NCI-H82 treated with DMSO at 0.1 percent for 48 hours (cell line): ENCODE measurements at regions not wholly inside any gene's neighbourhood (a gene's known extent, or its start where the extent isn't known, plus 50 kb on each side); places are given as distances from the start of the nearest gene placed in this dataset.
"Not testable (repeated sequence)": the region's sequence is repeated elsewhere in the genome, so short reads cannot be mapped to it uniquely, and the experiment has no call there.

Source experiments
- DNase-seq: peaks from one replicate; lab custom pipeline; 2025; ENCODE audit not compliant: unreplicated experiment; lab: John Stamatoyannopoulos, UW

GRCh38 chr6:142633317-142633716 is 311.7 kb downstream of the HIVEP2 start:
- no peak for DNase-seq

- DNase-seq: no peak
Observed at GRCh38 chr6:142635130-142635529, 309.8 kb downstream of the HIVEP2 start.

- no peak for DNase-seq
Observed at GRCh38 chr6:142637624-142638351, 307.2 kb downstream of the HIVEP2 start.

- DNase-seq: no peak
Observed at GRCh38 chr6:142642651-142643050, 302.3 kb downstream of the HIVEP2 start.

GRCh38 chr6:142644866-142645265 is 300.1 kb downstream of the HIVEP2 start:
- no peak for DNase-seq

GRCh38 chr6:142645663-142646062 is 299.3 kb downstream of the HIVEP2 start:
- no peak for DNase-seq

GRCh38 chr6:142647449-142648035 is 297.4 kb downstream of the HIVEP2 start:
- no peak for DNase-seq

GRCh38 chr6:142648036-142648451 is 296.9 kb downstream of the HIVEP2 start:
- no peak for DNase-seq

- DNase-seq: no peak
Observed at GRCh38 chr6:142648526-142648925, 296.4 kb downstream of the HIVEP2 start.

GRCh38 chr6:142649438-142650234 is 295.3 kb downstream of the HIVEP2 start:
- not testable (repeated sequence) for DNase-seq

- no peak for DNase-seq
Observed at GRCh38 chr6:142651384-142651783, 293.6 kb downstream of the HIVEP2 start.

GRCh38 chr6:142653710-142654420 is 291.1 kb downstream of the HIVEP2 start:
- DNase-seq: no peak

- no peak for DNase-seq
Observed at GRCh38 chr6:142659661-142660060, 285.3 kb downstream of the HIVEP2 start.

GRCh38 chr6:142665393-142665792 is 279.6 kb downstream of the HIVEP2 start:
- no peak for DNase-seq

GRCh38 chr6:142666599-142667185 is 278.3 kb downstream of the HIVEP2 start:
- DNase-seq: no peak

GRCh38 chr6:142669471-142670351 is 275.3 kb downstream of the HIVEP2 start:
- DNase-seq: no peak

GRCh38 chr6:142671791-142672190 is 273.2 kb downstream of the HIVEP2 start:
- no peak for DNase-seq

GRCh38 chr6:142675517-142675916 is 269.5 kb downstream of the HIVEP2 start:
- DNase-seq: no peak

- no peak for DNase-seq
Observed at GRCh38 chr6:142676027-142676443, 268.9 kb downstream of the HIVEP2 start.

GRCh38 chr6:142676647-142677192 is 268.3 kb downstream of the HIVEP2 start:
- DNase-seq: no peak
